ENCODE measurements at regions not wholly inside any gene's neighbourhood (a gene's known extent, or its start where the extent isn't known, plus 50 kb on each side); places are given as distances from the start of the nearest gene placed in this dataset.
A peak's percentile ranks its signal among the peaks of the same experiment; 100 is the strongest.

DNA sequence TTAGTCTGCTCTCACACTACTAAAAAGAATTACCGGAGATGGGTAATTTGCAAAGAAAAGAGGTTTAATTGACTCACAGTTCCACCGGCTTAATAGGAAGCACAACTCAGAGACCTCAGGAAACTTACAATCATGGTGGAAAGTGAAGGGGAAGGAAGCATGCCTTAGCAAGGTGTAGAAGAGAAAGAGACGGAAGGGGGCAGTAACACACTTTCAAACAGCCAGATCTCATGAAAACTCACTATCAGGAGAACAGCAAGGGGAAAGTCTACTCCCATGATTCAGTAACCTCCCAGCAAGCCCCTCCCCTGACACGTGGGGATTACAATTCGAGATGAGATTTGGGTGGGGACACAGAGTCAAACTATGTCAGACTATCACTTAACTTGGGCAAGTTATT, 236.6 kb upstream of the ANO3 start:
- DNase-seq (ENCODE audit: extremely low read depth in 1 of 11, low read depth in 9 of 11, low spot score in 4 of 11) = no peak

DNA sequence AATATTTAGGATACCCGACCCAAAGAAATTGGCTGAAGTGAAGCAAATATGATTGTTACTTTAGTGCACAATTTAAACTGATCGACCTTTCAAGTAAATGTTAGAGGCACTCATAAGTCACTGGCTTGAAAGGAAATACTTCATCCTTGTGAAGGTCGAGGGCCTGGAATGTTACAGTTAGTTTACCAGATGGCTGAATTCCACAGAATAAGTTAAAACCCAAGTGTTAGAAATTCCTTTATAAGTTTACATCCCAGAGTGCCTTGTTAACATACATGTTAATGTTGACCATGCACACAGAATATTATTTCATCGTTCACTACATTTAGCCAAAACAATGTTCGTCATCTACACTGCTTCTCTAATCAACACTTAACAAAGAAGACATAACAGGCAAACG, 235.5 kb upstream of the ANO3 start:
- peak in 4 of 11 donors; percentile 23 to 40 (median 30) for DNase-seq (ENCODE audit: extremely low read depth in 1 of 11, low read depth in 9 of 11, low spot score in 4 of 11)

DNA sequence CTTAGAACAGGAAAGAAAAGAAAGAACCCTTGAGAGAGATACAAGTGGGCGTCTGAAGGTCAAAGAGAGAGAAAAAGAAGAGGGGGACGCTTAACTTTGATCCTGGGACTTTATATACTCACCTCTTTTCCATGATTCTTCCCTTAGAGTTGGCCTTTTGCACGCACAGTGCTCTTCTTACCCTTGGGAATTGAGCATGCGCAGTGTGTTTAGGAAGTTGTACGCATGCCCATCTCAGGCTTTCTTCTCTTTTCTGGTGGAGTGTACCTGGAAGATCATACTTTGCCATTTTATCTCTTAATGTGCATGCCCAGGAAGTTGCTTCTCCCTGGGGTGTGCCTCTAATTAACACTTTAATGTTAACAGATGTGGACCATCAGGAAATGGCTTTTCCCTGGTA, 229.6 kb upstream of the ANO3 start:
- DNase-seq (ENCODE audit: extremely low read depth in 1 of 11, low read depth in 9 of 11, low spot score in 4 of 11) = no peak

DNA sequence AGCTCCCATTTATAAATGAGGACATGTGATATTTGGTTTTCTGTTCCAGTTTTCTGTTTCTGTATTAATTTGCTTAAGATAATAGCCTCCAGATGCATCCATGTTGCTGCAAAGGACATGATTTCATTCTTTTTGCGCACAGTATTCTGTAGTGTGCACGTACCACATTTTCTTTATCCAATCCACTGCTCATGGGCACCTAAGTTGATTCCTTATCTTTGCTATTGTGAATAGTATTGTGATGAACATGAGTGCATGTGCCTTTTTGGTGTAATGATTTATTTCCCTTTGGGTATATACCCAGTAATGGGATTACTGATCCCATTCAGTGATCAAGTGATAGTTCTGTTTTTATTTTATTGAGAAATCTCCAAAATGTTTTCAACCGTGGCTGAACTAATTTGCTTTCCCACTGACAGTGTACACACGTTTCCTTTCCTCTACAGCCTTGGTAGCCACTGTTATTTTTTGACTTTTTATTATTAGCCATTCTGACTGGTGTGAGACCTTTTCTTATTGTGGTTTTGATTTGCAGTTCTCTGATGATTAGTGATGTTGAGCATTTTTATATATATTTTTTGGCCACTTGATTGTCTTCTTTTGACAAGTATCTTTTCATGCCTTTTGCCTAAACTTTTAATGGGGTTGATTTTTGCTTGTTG, 226.0 kb upstream of the ANO3 start:
- DNase-seq (ENCODE audit: extremely low read depth in 1 of 11, low read depth in 9 of 11, low spot score in 4 of 11) = no peak

DNA sequence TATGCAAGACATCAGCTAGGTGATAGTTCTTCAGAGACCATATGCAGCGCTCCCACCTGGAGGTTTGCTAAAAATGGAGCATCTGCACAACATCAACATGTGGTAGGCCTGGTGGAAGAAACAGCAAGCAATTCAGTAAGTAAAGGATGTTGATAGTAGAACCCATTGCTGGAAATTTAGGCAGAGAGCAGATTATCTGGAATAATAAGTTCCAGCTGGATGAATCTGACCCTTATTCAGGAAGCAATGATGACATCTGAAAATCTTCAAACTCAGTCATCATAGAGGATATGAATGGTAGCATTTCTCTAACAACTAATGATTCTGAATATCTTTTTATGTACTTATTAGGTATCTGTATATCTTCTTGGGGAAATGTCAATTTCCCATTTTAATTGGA, 225.2 kb upstream of the ANO3 start:
- no peak for DNase-seq (ENCODE audit: extremely low read depth in 1 of 11, low read depth in 9 of 11, low spot score in 4 of 11)

DNA sequence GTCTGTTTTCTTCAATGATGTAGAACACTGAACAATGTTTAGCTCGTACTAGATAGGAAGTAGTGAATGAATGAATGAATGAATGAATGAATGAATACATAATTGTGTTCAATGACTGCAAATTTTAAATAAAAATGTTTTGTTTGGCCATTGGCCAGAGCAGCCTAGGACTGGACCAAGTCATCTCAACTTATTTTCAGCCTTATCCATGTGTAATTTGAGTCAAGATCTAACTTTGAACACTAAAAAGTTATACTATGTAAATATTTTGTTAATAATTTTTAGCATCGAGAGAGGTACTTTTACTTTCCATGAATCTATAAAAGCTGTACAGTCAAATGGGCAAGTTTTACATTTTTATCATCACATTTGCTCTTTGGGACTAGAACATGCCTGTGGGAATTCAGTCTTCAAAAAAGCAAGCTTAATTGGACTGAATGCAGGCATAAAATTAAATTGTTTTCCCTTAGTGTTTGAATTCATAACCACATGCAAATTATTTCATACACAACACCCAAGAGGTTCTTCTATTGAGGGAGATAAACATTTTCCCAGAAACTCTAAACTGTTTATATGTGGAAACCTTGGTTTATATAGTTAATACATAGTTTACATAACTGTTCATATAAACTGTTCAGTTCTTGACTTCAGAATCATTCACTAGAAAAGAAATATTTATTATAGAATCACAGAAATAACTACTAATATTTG, 222.1 kb upstream of the ANO3 start:
- DNase-seq (ENCODE audit: extremely low read depth in 1 of 11, low read depth in 9 of 11, low spot score in 4 of 11) = no peak

DNA sequence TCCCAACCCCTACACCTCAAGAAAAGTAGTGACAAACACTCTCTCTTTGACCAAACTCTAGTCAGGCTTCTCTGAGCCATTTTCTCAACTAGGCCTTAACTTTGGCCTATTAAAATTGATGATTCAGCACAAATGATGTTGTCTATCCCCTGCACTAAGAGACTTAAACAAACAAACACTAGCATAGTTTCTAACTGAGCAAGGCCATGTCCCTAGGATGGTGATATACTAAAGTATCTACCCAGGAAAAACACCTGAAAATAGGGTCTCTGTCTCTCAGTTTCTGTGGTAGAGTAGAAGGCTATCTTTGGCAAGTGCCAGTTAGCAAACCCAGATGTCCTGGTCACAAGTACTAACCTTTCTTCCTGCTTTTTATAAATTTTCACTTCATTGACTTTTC, 219.7 kb upstream of the ANO3 start:
- no peak for DNase-seq (ENCODE audit: extremely low read depth in 1 of 11, low read depth in 9 of 11, low spot score in 4 of 11)

DNA sequence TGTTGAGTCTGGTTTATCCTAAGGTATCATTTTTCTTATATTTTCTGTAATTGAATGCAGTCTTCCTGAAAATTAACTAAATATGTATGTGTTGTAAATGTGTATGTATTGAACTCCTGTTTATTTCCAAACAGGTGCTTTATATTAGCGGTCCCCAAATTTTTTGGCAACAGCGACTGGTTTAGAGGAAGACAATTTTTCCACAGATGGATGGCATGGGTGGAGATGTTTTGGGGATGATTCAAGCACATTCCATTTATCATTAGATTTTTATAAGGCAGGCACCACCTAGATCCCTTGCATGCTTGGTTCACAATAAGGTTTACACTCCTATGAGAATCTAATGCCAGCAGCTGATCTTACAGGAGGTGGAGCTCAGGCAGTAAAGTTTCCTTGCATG, 210.5 kb upstream of the ANO3 start:
- DNase-seq (ENCODE audit: extremely low read depth in 1 of 11, low read depth in 9 of 11, low spot score in 4 of 11) = no peak

DNA sequence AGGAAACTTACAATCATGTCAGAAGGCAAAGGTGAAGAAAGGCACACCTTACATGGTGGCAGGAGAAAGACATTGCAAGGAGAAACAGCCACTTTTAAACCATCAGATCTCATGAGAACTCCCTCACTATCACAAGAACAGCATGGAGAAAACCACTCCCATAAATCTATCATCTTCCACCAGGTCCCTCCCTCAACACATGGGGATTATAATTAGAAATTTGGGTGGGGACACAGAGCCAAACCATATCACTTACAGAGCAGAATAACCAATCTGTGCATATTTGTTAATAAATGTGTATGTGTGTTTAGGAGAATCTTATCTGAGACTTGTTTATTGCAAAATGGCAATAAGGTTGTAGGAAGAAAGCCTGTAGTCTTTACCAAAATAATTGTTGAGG, 205.2 kb upstream of the ANO3 start:
- no peak for DNase-seq (ENCODE audit: extremely low read depth in 1 of 11, low read depth in 9 of 11, low spot score in 4 of 11)

DNA sequence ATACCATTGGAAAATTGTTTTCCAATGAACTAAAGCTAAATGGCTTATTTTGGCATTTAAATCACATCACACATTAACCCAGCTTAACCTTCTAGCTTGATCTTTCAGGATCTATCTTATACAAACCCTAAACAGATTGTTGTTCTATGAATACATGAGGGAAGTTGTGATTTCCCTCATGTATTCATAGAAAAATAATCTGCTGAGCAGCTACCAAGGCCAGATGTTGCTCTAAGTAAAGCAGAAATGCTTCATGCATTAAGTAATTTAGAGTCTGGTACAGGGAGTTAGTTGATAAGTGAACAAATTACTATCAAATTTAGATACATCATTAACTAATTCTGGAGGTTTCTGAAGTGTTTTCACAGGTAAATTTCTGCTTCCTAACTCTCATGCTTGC, 204.6 kb upstream of the ANO3 start:
- DNase-seq (ENCODE audit: extremely low read depth in 1 of 11, low read depth in 9 of 11, low spot score in 4 of 11) = no peak

DNA sequence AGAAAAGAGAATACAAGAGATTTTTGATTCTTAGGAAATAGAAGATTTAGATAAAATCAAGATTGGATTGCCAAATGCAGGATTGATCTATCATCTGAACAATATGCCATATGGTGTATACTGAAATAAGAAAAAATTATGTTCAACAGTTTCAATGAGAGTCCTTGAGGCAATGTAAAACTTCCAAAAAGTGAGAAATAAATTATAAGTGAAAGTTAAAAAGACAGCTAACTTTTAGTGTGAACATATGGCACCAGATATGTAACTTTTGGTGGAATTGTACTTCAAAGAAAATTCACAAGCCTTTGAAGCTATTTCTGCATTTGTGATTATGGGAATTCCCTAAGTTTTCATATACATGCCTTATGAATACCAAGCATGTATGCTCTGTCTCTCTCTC, 200.5 kb upstream of the ANO3 start:
- DNase-seq (ENCODE audit: extremely low read depth in 1 of 11, low read depth in 9 of 11, low spot score in 4 of 11) = no peak

DNA sequence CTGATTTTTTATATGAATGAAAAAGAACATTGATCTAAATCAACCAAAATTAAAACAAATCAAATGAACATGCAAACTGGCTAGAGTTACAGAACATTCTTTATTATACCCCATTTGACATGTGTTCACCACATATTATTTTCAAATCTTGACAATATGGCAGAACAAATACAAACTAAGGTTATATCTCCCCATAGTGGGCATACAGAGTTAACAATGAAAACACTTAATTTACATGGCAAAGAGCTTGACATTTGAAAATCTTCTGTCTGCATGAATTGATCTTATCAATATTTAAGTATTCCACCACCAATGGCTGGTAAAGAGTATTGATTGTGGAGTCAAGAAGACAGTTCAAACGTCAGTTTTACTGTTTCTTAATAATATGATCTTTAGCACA, 197.9 kb upstream of the ANO3 start:
- DNase-seq (ENCODE audit: extremely low read depth in 1 of 11, low read depth in 9 of 11, low spot score in 4 of 11) = no peak

DNA sequence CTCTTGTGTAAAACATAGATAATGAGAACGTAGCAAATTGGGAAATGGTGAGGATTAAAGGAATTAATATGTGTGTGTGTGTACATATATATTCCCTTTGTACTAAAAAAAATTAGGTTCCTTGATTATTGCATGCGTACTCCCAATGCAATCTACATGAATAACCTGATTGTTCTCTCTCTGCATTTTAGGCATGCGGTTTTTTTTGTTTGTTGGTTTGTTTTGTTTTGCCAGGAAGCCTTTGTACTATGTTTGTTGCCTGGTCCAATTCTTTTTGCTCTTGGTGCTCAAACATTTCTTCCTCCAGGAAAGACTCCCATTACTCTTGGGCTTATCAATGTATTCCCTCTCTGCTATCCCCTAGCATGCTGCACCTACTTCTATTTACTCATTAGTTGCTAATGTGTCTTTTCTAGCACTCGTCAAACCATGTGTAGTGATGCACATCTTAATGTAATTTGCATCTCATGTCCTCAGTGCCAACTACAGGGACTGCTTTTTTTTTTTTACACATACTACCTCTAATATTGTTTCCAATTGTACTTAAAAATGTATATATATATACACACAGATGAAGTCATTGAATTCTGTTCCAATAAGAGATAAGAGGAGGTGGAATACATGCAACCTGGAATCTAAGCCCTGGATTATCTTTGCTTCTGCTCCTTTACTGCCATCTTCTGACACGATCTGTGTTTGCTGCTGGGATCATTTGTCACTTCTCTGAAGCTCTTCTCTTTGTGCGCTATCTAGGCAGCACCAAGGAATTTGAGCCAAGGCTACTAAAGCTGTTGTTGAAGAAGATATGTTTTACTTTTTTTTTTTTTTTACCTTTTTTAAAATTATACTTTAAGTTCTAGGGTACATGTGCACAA, 197.2 kb upstream of the ANO3 start:
- DNase-seq (ENCODE audit: extremely low read depth in 1 of 11, low read depth in 9 of 11, low spot score in 4 of 11) = peak in 10 of 11 donors; percentile 9 to 43 (median 18)

DNA sequence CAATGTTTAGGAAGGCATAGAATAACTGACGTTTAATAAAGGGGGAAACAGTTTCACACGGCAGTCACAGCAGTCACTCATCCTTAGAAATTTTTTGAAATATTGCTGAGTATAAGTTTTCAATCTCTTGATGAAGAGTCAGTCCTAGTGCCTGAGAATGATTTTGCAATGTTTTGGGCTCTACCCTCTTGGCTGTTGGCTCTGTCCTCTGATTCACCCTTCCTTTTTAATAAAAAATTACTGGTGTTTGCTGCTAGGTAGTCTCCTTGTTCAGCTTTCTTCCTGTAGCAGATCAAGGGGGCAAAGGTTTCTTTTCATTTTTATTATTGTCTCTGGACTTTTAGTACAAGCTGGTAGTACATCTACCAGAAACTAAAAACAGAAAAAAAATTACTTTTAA, 194.3 kb upstream of the ANO3 start:
- no peak for DNase-seq (ENCODE audit: extremely low read depth in 1 of 11, low read depth in 9 of 11, low spot score in 4 of 11)

DNA sequence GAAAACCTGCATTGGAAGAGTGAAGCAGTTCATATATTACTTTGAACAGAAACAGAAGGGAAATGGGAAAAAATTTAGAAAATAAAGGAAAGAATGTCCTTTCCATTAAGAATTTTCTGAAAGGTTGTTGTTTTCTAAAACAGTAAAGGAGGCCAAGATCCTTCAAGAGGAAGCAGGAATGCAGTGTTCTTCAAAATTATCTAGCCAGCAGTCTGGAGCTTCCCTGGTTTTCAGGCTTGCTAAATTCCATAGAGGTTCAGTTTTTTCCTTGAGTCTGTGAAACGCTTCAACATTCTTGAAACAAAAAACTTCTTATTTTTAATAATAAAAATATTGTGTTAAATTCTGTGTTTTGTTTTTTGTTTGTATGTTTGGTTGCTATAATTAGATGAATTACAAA, 189.0 kb upstream of the ANO3 start:
- DNase-seq (ENCODE audit: extremely low read depth in 1 of 11, low read depth in 9 of 11, low spot score in 4 of 11) = no peak

DNA sequence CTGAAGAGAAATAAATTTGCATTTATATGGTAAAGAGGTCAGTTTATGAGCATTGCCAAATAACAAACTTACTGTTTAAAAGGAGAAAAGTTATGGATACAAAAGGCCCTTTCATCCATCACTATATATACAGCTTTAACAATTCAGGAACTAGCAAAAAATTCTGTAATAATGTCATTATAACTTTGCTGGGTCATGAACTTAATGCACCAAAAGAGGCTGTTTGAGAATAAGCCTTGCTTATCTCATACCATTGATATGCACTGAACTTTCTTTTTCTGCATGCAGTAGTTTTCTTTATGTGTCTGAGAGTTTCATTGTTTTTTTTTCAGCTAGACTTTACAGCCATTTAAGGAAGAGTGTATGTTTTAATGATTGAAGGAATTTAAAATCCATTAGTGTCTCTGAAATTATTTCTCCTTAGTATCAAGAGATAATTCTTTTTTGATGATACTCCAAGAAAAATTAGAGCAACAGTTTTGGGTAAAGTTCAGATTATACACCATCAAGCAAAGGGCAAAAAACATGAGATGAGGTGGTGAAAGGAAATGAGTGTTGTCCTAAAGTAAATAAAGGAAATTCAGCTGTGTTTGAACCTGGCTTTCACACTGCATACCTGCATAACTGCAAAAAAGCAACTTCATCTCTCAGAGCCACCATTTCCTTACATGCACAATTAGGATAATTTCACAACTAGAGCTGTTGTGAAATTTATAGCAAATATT, 188.2 kb upstream of the ANO3 start:
- no peak for DNase-seq (ENCODE audit: extremely low read depth in 1 of 11, low read depth in 9 of 11, low spot score in 4 of 11)

DNA sequence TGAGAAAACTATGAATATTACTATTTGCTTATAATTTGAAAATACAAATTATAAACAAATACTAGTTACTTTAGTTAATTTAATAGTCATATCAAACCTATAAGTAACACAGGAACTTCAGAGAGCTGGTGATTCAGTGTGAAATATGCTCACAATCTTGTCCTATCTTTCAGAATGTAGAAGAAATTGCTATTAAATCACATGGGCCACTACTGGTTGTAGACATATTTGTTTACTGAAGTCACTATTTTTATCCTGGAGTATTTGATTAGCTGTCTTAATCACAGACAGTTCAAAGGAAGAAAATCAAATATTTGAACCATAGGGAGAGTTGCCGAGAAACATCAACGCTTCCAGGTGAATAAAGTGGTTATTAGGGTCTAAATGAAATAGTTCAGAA, 187.6 kb upstream of the ANO3 start:
- no peak for DNase-seq (ENCODE audit: extremely low read depth in 1 of 11, low read depth in 9 of 11, low spot score in 4 of 11)

DNA sequence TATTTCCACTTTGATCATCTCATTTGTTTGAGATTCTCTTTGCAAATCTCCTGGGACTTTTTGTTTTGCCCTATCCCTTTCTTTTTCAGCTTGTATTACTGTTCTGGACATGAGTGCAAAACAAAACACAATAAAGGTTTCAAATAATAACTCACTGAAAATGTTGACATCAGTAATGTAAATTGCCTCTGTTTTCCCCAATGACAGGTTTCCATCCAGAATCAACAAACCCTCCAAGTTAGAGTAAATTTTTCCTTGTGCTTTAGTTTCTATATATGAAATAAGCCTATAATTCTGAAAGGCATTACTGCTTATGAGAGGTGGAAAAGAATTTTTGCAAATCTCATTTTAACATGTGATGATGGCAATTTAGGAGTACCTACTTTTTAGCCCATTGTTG, 187.0 kb upstream of the ANO3 start:
- no peak for DNase-seq (ENCODE audit: extremely low read depth in 1 of 11, low read depth in 9 of 11, low spot score in 4 of 11)

DNA sequence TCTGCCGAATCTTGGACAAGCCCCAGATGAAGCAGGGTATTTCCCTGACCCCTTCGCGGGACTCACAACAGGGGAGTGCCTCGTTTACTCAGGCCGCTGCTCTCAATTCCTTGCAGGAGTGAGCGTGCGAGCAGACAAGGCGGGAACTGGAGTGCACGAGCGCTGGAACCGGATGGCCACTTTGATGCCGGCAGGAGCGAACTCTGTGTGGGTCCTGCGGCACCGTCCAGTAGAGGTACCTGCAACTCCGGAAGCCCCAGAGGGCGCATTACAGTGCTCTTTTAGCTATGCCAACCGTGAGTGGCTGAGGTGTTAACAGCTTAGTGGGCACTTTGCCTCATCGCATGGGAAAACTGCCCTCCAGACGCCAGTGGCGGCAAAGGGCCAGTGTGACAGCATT, 182.3 kb upstream of the ANO3 start:
- DNase-seq (ENCODE audit: extremely low read depth in 1 of 11, low read depth in 9 of 11, low spot score in 4 of 11) = no peak

DNA sequence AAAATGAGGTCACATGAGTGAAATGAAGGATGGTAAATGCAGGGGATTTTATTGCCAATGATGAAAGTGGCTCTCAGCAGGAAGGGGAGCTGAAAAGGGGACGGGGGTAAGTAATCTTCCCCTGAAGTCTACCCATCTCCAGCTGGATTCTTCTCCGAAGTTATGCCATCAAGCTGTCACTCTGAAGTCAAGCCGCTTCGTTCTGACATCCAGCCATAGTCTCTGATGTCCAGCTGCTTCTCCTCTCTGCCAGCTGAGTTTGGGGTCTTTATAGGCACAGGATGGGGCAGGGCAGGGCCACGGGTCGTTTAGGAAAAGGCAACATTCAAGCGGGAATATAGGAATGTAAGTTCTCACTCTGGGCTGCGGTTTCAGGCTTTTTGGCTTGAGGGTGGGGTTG, 181.9 kb upstream of the ANO3 start:
- no peak for DNase-seq (ENCODE audit: extremely low read depth in 1 of 11, low read depth in 9 of 11, low spot score in 4 of 11)

All from renal cortex interstitium (tissue), 11 donors.